Testis (tissue), 2 donors: ENCODE measurements at regions not wholly inside any gene's neighbourhood (a gene's known extent, or its start where the extent isn't known, plus 50 kb on each side); places are given as distances from the start of the nearest gene placed in this dataset.

ENCODE experiments used
- DNase-seq: peaks from one replicate; pipeline ENCODE4 v3.0.0-alpha.2; 2019
- H3K27ac ChIP-seq, 2 donors: fragments of 200-600 bp; sonication (generic); one replicate each; pipeline ENCODE4 v1.5.1; 2019
- H3K27me3 ChIP-seq: fragments of 200-600 bp; sonication (generic); one replicate; pipeline ENCODE4 v1.5.1; 2019
- H3K36me3 ChIP-seq: fragments of 200-600 bp; sonication (generic); one replicate; pipeline ENCODE4 v1.5.1; 2017; ENCODE audit warnings: low read depth; ENCODE audit errors: missing control alignments
- H3K4me1 ChIP-seq: fragments of 200-600 bp; sonication (generic); one replicate; pipeline ENCODE4 v1.5.1; 2019
- H3K4me3 ChIP-seq, 2 donors: fragments of 200-600 bp; sonication (generic); one replicate each; pipeline ENCODE4 v1.5.1; 2017 to 2019
- H3K9me3 ChIP-seq: fragments of 200-600 bp; sonication (generic); one replicate; pipeline ENCODE4 v1.5.1; 2017
- CTCF ChIP-seq, 3 experiments: fragments of 450-650 bp in 2 of 3; fragments of 200-600 bp in 1 of 3; sonication (generic) in 1 of 3; IDR thresholded peaks; one replicate each; pipeline ENCODE4 v1.5.1; 2016 to 2019; ENCODE audit warnings: antibody characterized with exemption in 3 of 3, mild to moderate bottlenecking in 2 of 3, moderate library complexity in 1 of 3
- POLR2A ChIP-seq: fragments of 450-650 bp; IDR thresholded peaks from one replicate; pipeline ENCODE4 v1.6.1; 2017; ENCODE audit warnings: antibody characterized with exemption, mild to moderate bottlenecking, moderate library complexity
- WGBS, 2 donors: methylation state at CpG; one replicate each; pipeline ENCODE4 v1.1.5; 2018; 5-methylcytosine and 5-hydroxymethylcytosine counted together
- intact Hi-C: fragments of 100-400 bp; cut with DNase I; formaldehyde crosslinking; loops from one replicate; pipeline ENCODE4 v1.15.1; 2023; ENCODE audit warnings: low total_unique reads

- H3K9me3 ChIP-seq = no peaks in the 10 kb centered on the region
- H3K27me3 ChIP-seq = no peaks in the 10 kb centered on the region
- no peak overlapping the region for H3K27ac ChIP-seq
- no peak overlapping the region for H3K4me3 ChIP-seq
- H3K4me1 ChIP-seq = no peaks in the 10 kb centered on the region
- no peak for DNase-seq
- H3K36me3 ChIP-seq = no peaks in the 10 kb centered on the region
- TF ChIP-seq CTCF (IDR thresholded peaks at IDR 0.05) (peak in 2 of 3 experiments; percentile 38), POLR2A (no peak)
- 21 to 36% methylated on average over 7 of the region's 7 CpGs for WGBS, 2 donors
- intact Hi-C loops = no loop called here
These were observed 64.9 kb downstream of the C6orf58 start for GRCh38 chr6:127641905-127642304.
